ENCODE measurements at regions not wholly inside any gene's neighbourhood (a gene's known extent, or its start where the extent isn't known, plus 50 kb on each side); places are given as distances from the start of the nearest gene placed in this dataset.
"Not testable (repeated sequence)": the region's sequence is repeated elsewhere in the genome, so short reads cannot be mapped to it uniquely, and the experiment has no call there.

- no peak for DNase-seq
Observed at GRCh38 chr11:128148208-128148607, 439.1 kb downstream of the ETS1 start.

DNA sequence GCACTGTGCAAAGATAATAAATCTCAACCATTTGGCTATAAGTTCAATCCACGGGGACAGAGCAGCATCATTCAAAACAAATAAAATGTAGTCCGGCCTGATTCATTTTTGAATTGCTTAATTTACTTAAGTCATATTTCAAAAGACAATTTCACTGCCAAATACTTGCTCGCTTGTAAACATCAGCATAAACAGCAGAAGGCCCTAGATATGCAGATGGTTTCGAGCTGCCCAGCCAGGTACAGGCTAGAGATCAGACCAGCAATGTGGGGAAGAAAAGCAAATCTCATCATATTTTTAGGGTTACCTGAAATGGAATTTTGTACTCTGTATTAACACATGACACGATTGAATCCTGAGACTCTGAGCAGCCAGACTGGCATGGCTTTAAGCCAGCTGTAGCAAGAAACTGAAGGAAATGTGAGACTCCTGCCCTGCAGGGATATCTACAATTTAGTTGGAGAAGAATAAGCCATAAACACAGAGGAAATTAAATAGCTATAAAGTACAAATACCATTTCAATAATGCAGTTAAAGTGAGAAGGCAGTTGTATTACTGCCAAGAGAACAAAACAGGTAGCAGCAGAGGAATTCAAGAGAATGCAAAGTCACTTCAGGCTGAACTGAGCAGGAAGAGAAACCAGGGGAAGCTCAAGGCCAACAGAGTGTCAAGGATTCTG is 440.3 kb downstream of the ETS1 start:
- DNase-seq: no peak

DNA sequence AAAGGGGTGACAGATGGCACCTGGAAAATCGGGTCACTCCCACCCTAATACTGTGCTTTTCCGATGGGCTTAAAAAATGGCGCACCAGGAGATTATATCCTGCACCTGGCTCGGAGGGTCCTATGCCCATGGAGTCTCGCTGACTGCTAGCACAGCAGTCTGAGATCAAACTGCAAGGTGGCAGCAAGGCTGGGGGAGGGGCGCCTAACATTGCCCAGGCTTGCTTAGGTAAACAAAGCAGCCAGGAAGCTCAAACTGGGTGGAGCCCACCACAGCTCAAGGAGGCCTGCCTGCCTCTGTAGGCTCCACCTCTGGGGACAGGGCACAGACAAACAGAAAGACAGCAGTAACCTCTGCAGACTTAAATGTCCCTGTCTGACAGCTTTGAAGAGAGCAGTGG is 447.1 kb downstream of the ETS1 start:
- DNase-seq: not testable (repeated sequence)

GRCh38 chr11:128135451-128135850 is 451.9 kb downstream of the ETS1 start:
- DNase-seq: no peak

DNA sequence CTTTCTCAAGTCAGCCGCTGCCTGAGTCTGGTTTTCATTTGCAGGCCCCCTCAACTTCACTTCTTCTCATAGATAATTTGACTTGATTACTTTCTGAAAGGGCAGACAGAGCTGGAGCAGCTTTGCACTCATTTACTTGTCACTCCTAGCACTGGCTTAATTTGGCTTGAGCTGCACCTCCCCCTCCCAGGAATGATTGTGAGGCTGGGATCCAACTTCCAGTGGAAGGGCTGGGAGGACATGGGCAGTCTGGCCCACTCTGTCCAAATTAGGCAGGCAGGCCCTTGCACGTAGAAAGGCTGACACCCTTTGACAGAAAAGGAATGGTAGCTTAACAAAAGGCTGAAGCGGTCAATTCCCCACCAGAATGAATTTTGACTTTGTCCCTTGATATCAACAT is 453.9 kb downstream of the ETS1 start:
- DNase-seq: no peak

DNA sequence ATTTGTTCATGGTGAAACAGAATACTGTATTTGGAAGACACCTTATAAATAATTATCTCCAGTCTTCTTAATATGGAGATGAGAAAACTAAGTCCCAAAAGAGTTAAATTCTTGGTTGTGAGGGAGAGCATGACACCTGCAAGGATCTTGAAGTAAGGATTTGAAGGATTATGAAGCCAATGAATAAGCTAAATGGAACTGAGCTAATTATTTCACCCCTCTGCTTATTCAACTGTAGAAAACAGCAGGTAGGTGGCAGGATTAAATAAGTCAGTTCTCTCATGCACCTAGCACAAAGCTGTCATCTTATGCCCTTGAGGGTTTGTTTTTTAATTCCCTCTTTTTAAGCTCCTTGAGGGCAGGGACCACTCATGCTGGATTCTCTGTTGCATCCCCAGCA is 457.3 kb downstream of the ETS1 start:
- no peak for DNase-seq

GRCh38 chr11:128125723-128126122 is 461.6 kb downstream of the ETS1 start:
- no peak for DNase-seq

GRCh38 chr11:128116885-128117284 is 470.5 kb downstream of the ETS1 start:
- no peak for DNase-seq

GRCh38 chr11:128116447-128116846 is 470.9 kb downstream of the ETS1 start:
- DNase-seq: no peak

- DNase-seq: no peak
Observed at GRCh38 chr11:128105950-128106349, 481.4 kb downstream of the ETS1 start.

DNA sequence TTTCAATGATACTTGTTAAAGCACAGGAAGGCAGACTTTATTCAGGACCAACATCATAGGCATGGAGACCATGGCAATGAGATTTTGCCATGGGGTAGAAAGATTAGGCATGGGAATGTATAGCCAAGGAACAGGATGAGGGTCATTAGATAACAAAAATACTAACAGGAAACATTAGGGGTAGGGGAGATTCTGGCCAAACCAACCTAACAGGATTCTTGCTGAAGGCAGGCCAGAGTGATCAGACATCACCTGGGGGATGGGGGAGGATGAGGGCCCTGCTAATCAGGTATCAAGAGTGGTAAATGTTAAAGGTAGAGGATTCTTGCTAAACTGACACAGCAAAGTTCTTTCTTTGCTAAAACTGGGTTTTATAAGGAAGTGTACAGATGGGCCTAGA is 481.8 kb downstream of the ETS1 start:
- no peak for DNase-seq

DNA sequence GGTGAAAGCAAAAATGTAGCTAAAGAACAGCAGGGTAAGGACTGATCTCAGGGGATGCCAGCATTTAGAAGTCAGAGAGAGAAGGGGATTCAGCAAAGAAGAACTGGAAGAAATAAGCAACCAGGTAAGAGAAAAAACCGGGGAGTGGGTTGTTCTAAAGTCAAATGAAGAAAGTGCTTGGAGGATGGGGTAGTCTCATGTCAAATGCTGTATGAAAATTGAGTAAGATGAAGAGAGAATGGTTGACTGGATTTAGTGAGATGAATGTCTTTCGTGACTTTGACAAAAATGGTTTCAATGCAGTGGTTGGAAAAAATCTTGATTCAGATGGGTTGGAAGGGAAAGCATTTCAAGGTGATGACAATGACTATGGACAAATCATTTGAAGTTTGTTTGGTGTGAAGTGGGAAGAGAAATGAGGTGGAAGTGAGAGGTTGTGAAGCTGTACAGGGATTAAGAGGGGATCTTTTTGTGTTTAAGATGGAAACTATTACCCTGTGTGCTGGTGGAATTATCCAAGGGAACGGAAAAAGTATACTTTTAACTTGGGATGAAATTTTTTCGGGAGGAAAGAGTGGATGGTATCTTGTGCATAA is 484.0 kb downstream of the ETS1 start:
- no peak for DNase-seq

GRCh38 chr11:128098781-128099180 is 488.6 kb downstream of the ETS1 start:
- no peak for DNase-seq

GRCh38 chr11:128095466-128095981 is 491.8 kb downstream of the ETS1 start:
- DNase-seq: no peak

DNA sequence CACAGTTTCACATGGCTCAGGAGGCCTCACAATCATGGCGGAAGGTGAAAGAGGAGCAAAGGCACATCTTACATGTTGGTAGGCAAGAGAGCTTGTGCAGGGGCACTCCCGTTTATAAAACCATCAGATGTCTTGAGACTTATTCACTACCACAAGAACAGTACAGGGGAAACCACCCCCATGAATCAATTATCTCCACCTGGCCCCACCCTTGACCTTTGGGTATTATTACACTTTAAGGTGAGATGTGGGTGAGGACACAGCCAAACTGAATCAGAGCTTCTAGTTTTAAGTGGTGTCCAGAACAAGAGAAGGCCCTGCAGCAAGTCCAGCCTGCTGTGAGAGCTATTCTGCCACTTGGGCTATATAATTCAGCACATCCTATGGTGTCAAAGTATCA is 493.7 kb downstream of the ETS1 start:
- DNase-seq: no peak

DNA sequence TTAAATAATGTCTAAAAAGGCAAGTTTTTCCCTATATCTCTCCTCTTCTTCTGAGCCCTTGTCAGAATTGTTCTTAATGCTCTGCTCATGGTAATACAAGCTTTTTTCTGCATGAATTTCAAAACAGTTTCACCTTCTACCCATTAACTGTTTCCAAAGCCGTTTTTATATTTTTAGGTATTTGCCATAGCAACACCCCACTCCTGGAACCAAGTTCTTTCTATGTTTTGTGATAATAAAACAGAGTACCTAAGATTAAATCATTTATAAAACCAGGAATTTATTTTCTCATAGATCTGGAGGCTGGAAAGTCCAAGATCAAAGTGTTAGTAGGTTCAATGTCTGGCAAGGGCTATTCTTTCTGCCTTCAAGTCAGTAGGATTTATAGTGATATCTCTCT is 497.4 kb downstream of the ETS1 start:
- no peak for DNase-seq

DNA sequence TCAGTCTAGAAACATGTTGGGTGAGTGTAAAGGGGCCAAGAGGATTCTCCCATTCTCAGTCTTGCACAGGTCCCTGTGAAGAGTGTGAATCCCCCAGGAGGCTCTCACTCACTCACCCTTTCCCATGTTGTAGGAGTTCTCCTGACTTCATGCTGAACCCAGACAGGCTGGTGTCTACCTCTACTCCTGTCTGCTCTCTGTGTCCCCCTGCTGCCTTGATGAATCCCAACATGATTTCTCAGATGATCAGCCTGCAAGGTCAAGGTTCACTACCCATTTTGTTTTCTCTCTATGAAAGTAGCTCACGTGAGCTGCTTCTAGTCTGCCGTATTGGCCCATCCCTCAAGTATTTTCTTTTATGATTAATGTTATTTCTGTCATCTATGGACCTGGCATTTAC is 500.6 kb downstream of the ETS1 start:
- DNase-seq: no peak

GRCh38 chr11:128085276-128085675 is 502.1 kb downstream of the ETS1 start:
- no peak for DNase-seq

- no peak for DNase-seq
Observed at GRCh38 chr11:128082574-128082973, 504.8 kb downstream of the ETS1 start.

GRCh38 chr11:128069665-128070064 is 517.7 kb downstream of the ETS1 start:
- no peak for DNase-seq

DNA sequence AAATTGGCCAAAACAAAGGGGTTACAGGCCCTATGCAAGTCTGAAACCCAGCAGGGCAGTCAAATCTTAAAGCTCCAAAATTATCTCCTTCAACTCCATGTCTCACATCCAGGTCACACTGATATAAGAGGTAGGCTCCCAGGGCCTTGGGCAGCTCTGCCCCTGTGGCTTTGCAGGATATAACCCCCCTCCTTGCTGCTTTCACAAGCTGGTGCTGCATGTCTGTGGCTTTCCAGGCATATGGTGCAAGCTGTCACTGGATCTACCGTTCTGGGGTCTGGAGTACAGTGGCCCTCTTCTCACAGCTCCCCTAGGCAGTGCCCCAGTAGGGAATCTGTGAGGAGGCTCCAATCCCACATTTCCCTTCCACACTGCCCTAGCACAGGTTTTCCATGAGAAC is 519.6 kb downstream of the ETS1 start:
- no peak for DNase-seq

DNA sequence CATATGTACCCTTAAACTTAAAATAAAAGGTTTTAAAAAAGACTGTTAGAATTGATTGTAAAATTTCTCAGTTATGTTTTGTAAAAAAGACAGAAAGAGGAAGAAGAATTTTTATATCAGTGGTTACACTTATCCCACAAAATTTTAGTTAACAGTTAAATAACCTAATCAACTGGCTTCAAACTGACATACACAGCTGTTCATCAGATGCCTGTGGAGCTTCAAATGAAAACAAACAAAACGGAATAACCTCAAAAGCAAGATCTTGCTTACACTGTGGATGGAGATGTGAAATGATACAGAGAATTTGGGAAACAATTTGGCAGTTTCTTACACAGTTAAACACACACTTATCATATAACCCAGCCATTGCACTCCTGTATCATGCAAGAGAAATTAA is 521.0 kb downstream of the ETS1 start:
- DNase-seq: no peak

DNA sequence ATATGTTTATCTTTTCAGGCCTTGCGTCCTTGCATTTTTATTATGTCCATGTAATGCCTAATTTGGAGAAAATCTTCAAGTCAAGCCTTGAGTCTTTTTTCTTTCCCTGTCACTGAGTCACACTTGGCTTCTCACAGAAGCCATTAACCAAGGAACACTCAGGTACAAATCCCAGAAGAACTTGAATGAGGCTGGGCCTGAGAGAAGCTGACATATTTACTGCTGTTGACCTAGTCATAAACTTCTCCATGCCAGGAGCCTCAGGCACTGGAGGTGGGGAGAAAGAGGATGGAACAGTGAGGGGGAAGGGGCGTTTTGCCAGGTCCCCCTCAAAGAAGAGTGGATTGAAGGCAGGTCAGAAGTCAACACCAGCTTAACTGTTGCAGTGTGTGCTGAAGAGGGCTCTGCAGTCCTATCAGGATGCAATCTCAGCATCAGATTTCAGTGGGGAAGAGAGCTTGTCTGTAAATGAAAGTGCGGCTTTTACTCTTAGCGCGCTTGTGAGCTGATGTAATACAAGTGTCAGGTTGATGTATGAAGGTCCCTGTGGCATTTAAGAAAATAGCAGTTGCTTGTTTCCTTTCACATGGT is 526.0 kb downstream of the ETS1 start:
- DNase-seq: no peak

- no peak for DNase-seq
Observed at GRCh38 chr11:128058580-128059208, 528.7 kb downstream of the ETS1 start.

Measured in right hindlimb (tissue), 1 donor.